ENCODE measurements at regions not wholly inside any gene's neighbourhood (a gene's known extent, or its start where the extent isn't known, plus 50 kb on each side); places are given as distances from the start of the nearest gene placed in this dataset.

DNA sequence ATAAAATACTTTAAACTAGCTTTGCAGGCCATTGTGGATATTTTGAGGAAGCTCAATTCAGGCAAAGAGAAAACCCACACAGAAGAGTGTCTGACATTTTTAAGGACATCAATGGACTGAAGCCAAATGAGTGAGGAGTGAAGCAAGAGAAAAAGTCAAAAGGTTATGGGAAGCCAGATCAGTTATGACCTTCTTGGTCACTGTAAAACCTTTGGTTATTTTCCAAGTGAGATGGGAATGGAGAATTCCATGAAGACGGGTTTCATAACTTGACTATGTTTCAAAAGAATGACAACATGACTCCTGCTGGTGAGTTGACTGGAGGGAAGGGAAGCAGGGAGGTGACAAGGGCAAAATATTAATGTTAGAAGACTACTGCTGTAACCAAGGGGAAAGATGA, 585.2 kb downstream of the EFNA5 start:
- 87 to 93% (median 92%) methylated on average over 1 of the region's 1 CpG for WGBS, 5 donors
- intact Hi-C loops (cut with DNase I; ENCODE audit: low total_unique reads), result no loop called here
- TF ChIP-seq, protein P1, sequence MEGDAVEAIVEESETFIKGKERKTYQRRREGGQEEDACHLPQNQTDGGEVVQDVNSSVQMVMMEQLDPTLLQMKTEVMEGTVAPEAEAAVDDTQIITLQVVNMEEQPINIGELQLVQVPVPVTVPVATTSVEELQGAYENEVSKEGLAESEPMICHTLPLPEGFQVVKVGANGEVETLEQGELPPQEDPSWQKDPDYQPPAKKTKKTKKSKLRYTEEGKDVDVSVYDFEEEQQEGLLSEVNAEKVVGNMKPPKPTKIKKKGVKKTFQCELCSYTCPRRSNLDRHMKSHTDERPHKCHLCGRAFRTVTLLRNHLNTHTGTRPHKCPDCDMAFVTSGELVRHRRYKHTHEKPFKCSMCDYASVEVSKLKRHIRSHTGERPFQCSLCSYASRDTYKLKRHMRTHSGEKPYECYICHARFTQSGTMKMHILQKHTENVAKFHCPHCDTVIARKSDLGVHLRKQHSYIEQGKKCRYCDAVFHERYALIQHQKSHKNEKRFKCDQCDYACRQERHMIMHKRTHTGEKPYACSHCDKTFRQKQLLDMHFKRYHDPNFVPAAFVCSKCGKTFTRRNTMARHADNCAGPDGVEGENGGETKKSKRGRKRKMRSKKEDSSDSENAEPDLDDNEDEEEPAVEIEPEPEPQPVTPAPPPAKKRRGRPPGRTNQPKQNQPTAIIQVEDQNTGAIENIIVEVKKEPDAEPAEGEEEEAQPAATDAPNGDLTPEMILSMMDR (IDR thresholded peaks at IDR 0.05), result no peak
- TF ChIP-seq EP300 (IDR thresholded peaks at IDR 0.05), result no peak
- TF ChIP-seq POLR2AphosphoS5 (IDR thresholded peaks at IDR 0.05), result no peak
- no peak for TF ChIP-seq POLR2A (IDR thresholded peaks at IDR 0.05)
- Histone ChIP-seq H3K4me1 (no peaks in the 10 kb centered on the region), H3K36me3 (no peaks in the 10 kb centered on the region), H3K27ac (no peak overlapping the region), H3K9me3 (no peaks in the 10 kb centered on the region), H3K4me3 (no peak overlapping the region), H3K27me3 (no peaks in the 10 kb centered on the region)
- no peak for DNase-seq

DNA sequence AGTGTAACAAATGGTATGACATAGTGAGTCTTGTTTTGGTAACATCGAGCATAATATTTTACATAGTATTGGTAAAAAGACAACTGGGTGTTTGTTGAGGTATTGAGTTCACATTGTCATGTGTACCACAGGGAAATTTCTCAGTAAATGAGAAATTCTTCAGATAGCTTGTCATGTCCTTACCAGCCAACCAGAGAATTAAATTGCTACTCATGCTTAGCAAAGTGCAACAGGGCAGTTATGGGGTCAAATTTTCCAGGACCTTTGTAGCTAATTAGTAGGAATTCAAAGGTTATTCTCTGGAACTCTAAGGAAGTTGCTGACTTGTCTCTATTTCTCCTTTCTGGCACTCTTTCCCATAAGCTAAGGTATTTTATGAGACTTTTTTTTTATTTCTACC, 595.7 kb downstream of the EFNA5 start:
- Histone ChIP-seq H3K9me3 (peaks cover 0 to 10% (median 0%) of the 10 kb centered on the region in 4 donors), H3K4me3 (no peak overlapping the region), H3K27me3 (no peaks in the 10 kb centered on the region), H3K4me1 (no peaks in the 10 kb centered on the region), H3K36me3 (no peaks in the 10 kb centered on the region), H3K27ac (no peak overlapping the region)
- no peak for DNase-seq
- TF ChIP-seq POLR2A (IDR thresholded peaks at IDR 0.05) (no peak), POLR2AphosphoS5 (IDR thresholded peaks at IDR 0.05) (no peak), EP300 (IDR thresholded peaks at IDR 0.05) (no peak)
- TF ChIP-seq, protein P1 (IDR thresholded peaks at IDR 0.05), result no peak
- intact Hi-C loops (cut with DNase I; ENCODE audit: low total_unique reads), result no loop called here
- 90 to 95% (median 92%) methylated on average over 1 of the region's 1 CpG for WGBS, 5 donors

DNA sequence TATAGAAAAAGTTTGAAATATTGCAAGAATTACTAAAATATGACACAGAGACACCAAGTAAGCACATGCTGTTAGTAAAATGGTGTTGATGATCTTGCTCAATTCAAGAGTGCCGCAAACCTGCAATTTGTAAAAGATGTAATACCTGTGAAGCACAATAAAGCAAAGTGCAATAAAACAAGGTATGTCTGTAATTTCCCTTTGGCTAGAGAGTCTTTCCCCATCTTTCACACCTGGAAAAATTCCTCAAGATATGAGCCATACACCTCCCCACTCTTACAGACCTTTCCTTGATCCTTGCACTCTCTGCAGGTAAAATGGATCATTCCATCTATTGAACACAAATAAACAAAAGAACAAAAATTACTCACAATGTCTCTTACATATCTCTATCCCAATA, 597.8 kb downstream of the EFNA5 start:
- H3K27ac ChIP-seq, result no peak overlapping the region
- no peak for DNase-seq
- 93 to 98% (median 97%) methylated on average over 1 of the region's 1 CpG for WGBS, 5 donors
- H3K9me3 ChIP-seq, result peaks cover 0 to 10% (median 0%) of the 10 kb centered on the region in 4 donors
- intact Hi-C loops (cut with DNase I; ENCODE audit: low total_unique reads), result no loop called here
- H3K27me3 ChIP-seq, result no peaks in the 10 kb centered on the region
- H3K4me1 ChIP-seq, result no peaks in the 10 kb centered on the region
- H3K36me3 ChIP-seq, result no peaks in the 10 kb centered on the region
- no peak overlapping the region for H3K4me3 ChIP-seq
- TF ChIP-seq, protein P1 (IDR thresholded peaks at IDR 0.05), result no peak
- no peak for TF ChIP-seq POLR2AphosphoS5 (IDR thresholded peaks at IDR 0.05)

DNA sequence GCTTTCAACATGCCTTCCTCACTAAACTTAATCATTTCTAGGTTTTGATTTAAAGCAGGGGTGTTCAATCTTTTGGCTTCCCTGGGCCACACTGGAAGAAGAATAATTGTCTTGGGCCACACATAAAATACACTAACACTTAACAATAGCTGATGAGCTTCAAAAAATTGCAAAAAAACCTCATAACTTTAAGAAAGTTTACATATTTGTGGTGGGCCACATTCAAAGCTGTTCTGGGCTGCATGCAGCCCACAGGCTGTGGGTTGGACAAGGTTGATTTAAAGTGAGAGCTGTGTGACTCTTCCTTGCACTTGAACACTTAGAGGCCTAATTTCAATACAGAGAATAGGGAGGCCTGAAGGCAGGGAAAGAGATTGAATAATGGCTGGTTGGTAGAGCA, 598.3 kb downstream of the EFNA5 start:
- peaks cover 0 to 10% (median 0%) of the 10 kb centered on the region in 4 donors for H3K9me3 ChIP-seq
- H3K4me3 ChIP-seq, result no peak overlapping the region
- intact Hi-C loops (cut with DNase I; ENCODE audit: low total_unique reads), result no loop called here
- no peak for TF ChIP-seq POLR2A (IDR thresholded peaks at IDR 0.05)
- TF ChIP-seq, protein P1 (IDR thresholded peaks at IDR 0.05), result no peak
- TF ChIP-seq EP300 (IDR thresholded peaks at IDR 0.05), result no peak
- TF ChIP-seq POLR2AphosphoS5 (IDR thresholded peaks at IDR 0.05), result no peak
- no peaks in the 10 kb centered on the region for H3K27me3 ChIP-seq
- DNase-seq, result no peak
- no peak overlapping the region for H3K27ac ChIP-seq
- H3K4me1 ChIP-seq, result no peaks in the 10 kb centered on the region
- no peaks in the 10 kb centered on the region for H3K36me3 ChIP-seq

Measured in stomach (tissue), 8 donors.